ENCODE measurements at regions not wholly inside any gene's neighbourhood (a gene's known extent, or its start where the extent isn't known, plus 50 kb on each side); places are given as distances from the start of the nearest gene placed in this dataset.
A peak's percentile ranks its signal among the peaks of the same experiment; 100 is the strongest.

DNA sequence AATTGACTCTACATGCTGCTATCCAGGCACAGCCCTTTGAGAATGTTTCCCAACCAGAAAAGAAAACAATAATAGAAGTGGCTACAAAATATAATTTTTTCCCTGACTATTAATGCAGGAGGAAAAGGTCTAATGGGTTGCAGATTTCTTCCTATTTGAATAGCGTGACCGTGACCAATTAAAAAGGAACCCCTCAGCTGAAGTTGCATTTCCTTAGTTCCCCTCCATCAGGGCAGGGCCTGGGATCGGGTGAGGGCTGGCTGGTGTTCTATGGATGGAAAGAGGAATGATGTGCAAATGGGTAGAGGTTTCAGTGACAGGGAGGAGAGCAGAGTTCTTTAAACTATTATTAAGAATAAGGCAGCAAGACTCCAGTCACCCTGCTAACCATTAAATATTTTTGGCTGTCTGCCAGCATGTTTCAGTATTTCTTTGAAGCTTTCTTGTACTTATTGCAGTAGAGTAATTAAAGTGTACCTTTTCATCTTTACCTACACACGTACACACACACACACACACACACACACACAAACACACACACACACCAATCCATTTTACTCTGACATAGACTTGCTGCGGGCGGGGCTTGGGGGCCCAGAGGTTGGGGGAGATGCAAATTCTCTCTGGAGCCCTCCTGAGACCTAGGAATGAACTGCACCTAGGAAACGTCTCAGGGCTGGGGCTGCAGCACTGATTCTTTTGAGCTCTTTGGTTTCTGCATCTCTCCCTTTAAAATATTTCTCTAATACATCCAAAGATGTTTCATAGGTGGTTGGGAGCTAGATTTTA, 154.8 kb upstream of the SLC35B3 start:
- H3K9ac ChIP-seq (ENCODE audit: low read length): no peak overlapping the region
- no peaks in the 10 kb centered on the region for H3K36me3 ChIP-seq (ENCODE audit: control insufficient read depth, insufficient read depth, low read length, severe bottlenecking)
- peaks cover 10% of the 10 kb centered on the region for H3K9me3 ChIP-seq (ENCODE audit: control insufficient read depth, low read length)
- H3K4me1 ChIP-seq (ENCODE audit: control insufficient read depth, insufficient read depth, low read length): no peaks in the 10 kb centered on the region
- H3K4me3 ChIP-seq (ENCODE audit: low read length): no peak overlapping the region
- DNase-seq (ENCODE audit: low read depth): peak; percentile 17
- H3K27me3 ChIP-seq (replicated peaks; ENCODE audit: control insufficient read depth, insufficient read depth, low read length): no peaks in the 10 kb centered on the region

DNA sequence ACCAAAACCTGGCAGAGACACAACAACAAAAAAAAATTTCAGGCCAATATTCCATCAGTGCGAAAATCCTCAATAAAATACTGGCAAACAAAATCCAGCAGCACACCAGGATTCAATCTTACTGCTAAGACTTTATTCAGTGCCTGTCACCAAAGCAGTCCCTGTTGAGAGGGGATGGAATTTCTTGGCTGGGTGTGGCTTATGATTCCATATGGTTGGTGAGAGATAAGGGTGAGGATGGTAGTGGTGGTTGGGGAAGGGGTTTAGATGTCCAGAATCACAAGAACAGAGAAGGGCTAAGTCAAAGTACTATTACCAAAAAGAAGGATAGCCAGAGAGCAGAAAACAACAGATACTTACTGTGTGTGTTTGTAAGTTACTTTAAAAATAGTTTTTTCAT, 152.8 kb upstream of the SLC35B3 start:
- Histone ChIP-seq H3K36me3 (ENCODE audit: control insufficient read depth, insufficient read depth, low read length, severe bottlenecking) (no peaks in the 10 kb centered on the region), H3K9ac (ENCODE audit: low read length) (no peak overlapping the region), H3K4me1 (ENCODE audit: control insufficient read depth, insufficient read depth, low read length) (no peaks in the 10 kb centered on the region), H3K4me3 (ENCODE audit: low read length) (no peak overlapping the region), H3K27me3 (replicated peaks; ENCODE audit: control insufficient read depth, insufficient read depth, low read length) (no peaks in the 10 kb centered on the region), H3K9me3 (ENCODE audit: control insufficient read depth, low read length) (peaks cover 5% of the 10 kb centered on the region)
- DNase-seq (ENCODE audit: low read depth): no peak

GRCh38 chr6:8583291-8583690, 147.9 kb upstream of the SLC35B3 start:
- no peaks in the 10 kb centered on the region for H3K4me1 ChIP-seq (ENCODE audit: control insufficient read depth, insufficient read depth, low read length)
- H3K9ac ChIP-seq (ENCODE audit: low read length): no peak overlapping the region
- DNase-seq (ENCODE audit: low read depth): no peak
- H3K4me3 ChIP-seq (ENCODE audit: low read length): no peak overlapping the region
- H3K9me3 ChIP-seq (ENCODE audit: control insufficient read depth, low read length): no peaks in the 10 kb centered on the region
- no peaks in the 10 kb centered on the region for H3K27me3 ChIP-seq (replicated peaks; ENCODE audit: control insufficient read depth, insufficient read depth, low read length)
- no peaks in the 10 kb centered on the region for H3K36me3 ChIP-seq (ENCODE audit: control insufficient read depth, insufficient read depth, low read length, severe bottlenecking)

- Histone ChIP-seq H3K36me3 (ENCODE audit: control insufficient read depth, insufficient read depth, low read length, severe bottlenecking) (no peaks in the 10 kb centered on the region), H3K27me3 (replicated peaks; ENCODE audit: control insufficient read depth, insufficient read depth, low read length) (no peaks in the 10 kb centered on the region), H3K9ac (ENCODE audit: low read length) (no peak overlapping the region), H3K4me3 (ENCODE audit: low read length) (no peak overlapping the region), H3K4me1 (ENCODE audit: control insufficient read depth, insufficient read depth, low read length) (no peaks in the 10 kb centered on the region), H3K9me3 (ENCODE audit: control insufficient read depth, low read length) (no peaks in the 10 kb centered on the region)
- DNase-seq (ENCODE audit: low read depth): peak; percentile 11
These were observed 144.0 kb upstream of the SLC35B3 start for GRCh38 chr6:8579372-8579771.

- Histone ChIP-seq H3K27me3 (replicated peaks; ENCODE audit: control insufficient read depth, insufficient read depth, low read length) (no peaks in the 10 kb centered on the region), H3K9me3 (ENCODE audit: control insufficient read depth, low read length) (no peaks in the 10 kb centered on the region), H3K9ac (ENCODE audit: low read length) (no peak overlapping the region), H3K4me3 (ENCODE audit: low read length) (no peak overlapping the region), H3K4me1 (ENCODE audit: control insufficient read depth, insufficient read depth, low read length) (no peaks in the 10 kb centered on the region), H3K36me3 (ENCODE audit: control insufficient read depth, insufficient read depth, low read length, severe bottlenecking) (no peaks in the 10 kb centered on the region)
- DNase-seq (ENCODE audit: low read depth): peak; percentile 63
These were observed 142.7 kb upstream of the SLC35B3 start for GRCh38 chr6:8578006-8578405.

- H3K9me3 ChIP-seq (ENCODE audit: control insufficient read depth, low read length): no peaks in the 10 kb centered on the region
- DNase-seq (ENCODE audit: low read depth): no peak
- no peak overlapping the region for H3K4me3 ChIP-seq (ENCODE audit: low read length)
- H3K36me3 ChIP-seq (ENCODE audit: control insufficient read depth, insufficient read depth, low read length, severe bottlenecking): no peaks in the 10 kb centered on the region
- no peak overlapping the region for H3K9ac ChIP-seq (ENCODE audit: low read length)
- no peaks in the 10 kb centered on the region for H3K27me3 ChIP-seq (replicated peaks; ENCODE audit: control insufficient read depth, insufficient read depth, low read length)
- H3K4me1 ChIP-seq (ENCODE audit: control insufficient read depth, insufficient read depth, low read length): no peaks in the 10 kb centered on the region
These were observed 139.6 kb upstream of the SLC35B3 start for GRCh38 chr6:8574749-8575468.

GRCh38 chr6:8574311-8574710, 139.0 kb upstream of the SLC35B3 start:
- H3K4me1 ChIP-seq (ENCODE audit: control insufficient read depth, insufficient read depth, low read length): no peaks in the 10 kb centered on the region
- H3K9me3 ChIP-seq (ENCODE audit: control insufficient read depth, low read length): no peaks in the 10 kb centered on the region
- no peak overlapping the region for H3K9ac ChIP-seq (ENCODE audit: low read length)
- H3K27me3 ChIP-seq (replicated peaks; ENCODE audit: control insufficient read depth, insufficient read depth, low read length): no peaks in the 10 kb centered on the region
- H3K4me3 ChIP-seq (ENCODE audit: low read length): no peak overlapping the region
- DNase-seq (ENCODE audit: low read depth): no peak
- no peaks in the 10 kb centered on the region for H3K36me3 ChIP-seq (ENCODE audit: control insufficient read depth, insufficient read depth, low read length, severe bottlenecking)

DNA sequence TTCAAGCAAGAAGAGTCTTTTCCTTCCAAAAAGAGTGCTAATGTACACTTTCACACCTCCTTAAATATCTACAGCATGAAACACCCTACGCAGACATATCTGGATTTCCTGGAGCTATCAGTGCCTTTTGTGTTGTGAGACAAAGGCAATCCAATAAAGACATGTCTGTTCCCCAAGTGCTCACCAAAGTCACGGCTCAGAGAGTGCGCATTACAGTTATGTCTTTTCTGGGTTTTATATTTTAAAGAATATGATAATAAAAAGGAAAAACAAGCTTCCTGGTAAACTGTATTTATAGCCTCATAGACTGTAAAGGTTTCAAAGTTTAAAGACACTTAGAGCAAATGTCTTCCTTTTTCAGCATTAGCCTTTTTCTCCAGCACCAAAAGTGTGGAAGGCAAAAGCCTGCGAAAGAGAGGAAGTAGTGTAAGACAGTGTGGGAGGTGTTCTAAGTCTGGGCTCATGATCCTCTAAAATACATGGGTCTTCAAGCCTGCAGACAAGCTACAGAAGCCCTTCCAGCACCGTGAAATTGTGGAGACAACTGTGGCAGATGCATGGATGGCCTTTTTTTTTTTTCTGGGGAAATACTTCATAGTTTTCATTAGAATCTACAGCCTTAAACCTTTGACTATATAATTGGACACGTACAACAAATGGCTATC, 135.0 kb upstream of the SLC35B3 start:
- Histone ChIP-seq H3K9me3 (ENCODE audit: control insufficient read depth, low read length) (no peaks in the 10 kb centered on the region), H3K36me3 (ENCODE audit: control insufficient read depth, insufficient read depth, low read length, severe bottlenecking) (no peaks in the 10 kb centered on the region), H3K4me1 (ENCODE audit: control insufficient read depth, insufficient read depth, low read length) (no peaks in the 10 kb centered on the region), H3K4me3 (ENCODE audit: low read length) (no peak overlapping the region), H3K9ac (ENCODE audit: low read length) (no peak overlapping the region), H3K27me3 (replicated peaks; ENCODE audit: control insufficient read depth, insufficient read depth, low read length) (no peaks in the 10 kb centered on the region)
- no peak for DNase-seq (ENCODE audit: low read depth)

DNA sequence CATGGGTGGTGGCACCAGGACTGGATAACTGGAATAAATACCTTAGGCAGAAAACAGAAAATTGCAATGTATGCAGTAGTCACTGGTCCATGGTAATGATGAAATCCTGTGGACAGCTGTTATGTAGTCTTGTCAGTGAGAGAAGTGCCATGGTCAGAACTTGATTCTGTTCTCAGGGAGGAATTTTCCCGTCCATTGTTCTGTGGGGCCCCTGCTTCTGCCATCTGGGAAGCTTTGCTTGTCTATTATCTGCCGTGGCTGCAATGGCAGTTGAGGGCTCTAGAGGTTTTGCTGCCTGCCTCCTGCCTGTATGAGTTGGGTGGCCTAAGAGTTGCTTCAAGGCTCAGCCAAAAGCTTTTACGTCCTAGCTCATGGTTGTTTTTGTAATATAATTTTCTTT, 126.8 kb upstream of the SLC35B3 start:
- H3K9ac ChIP-seq (ENCODE audit: low read length): no peak overlapping the region
- no peaks in the 10 kb centered on the region for H3K27me3 ChIP-seq (replicated peaks; ENCODE audit: control insufficient read depth, insufficient read depth, low read length)
- H3K9me3 ChIP-seq (ENCODE audit: control insufficient read depth, low read length): no peaks in the 10 kb centered on the region
- H3K4me3 ChIP-seq (ENCODE audit: low read length): no peak overlapping the region
- DNase-seq (ENCODE audit: low read depth): no peak
- peaks cover under 1% of the 10 kb centered on the region for H3K4me1 ChIP-seq (ENCODE audit: control insufficient read depth, insufficient read depth, low read length)
- H3K36me3 ChIP-seq (ENCODE audit: control insufficient read depth, insufficient read depth, low read length, severe bottlenecking): no peaks in the 10 kb centered on the region

DNA sequence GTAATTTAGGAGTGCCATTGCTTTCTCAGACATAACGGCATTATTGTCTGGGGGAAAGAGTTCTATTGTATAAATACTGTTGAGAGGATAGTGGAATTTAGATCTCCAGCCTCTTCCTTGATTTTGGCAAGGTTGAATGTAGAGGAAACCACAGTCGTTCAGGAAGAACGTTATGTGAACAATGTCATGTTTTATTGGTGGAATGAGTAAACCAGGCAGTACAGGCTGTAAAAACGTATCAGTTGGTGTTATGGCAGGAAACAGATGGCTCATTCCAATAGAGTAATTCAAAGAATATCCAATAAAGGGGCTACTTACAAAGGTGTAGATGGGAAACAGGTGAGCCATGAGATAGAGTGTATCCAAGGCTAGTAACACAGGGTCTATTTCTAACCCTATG, 123.6 kb upstream of the SLC35B3 start:
- no peak overlapping the region for H3K9ac ChIP-seq (ENCODE audit: low read length)
- H3K9me3 ChIP-seq (ENCODE audit: control insufficient read depth, low read length): no peaks in the 10 kb centered on the region
- H3K4me1 ChIP-seq (ENCODE audit: control insufficient read depth, insufficient read depth, low read length): peaks cover 12% of the 10 kb centered on the region
- H3K36me3 ChIP-seq (ENCODE audit: control insufficient read depth, insufficient read depth, low read length, severe bottlenecking): no peaks in the 10 kb centered on the region
- no peak for DNase-seq (ENCODE audit: low read depth)
- no peak overlapping the region for H3K4me3 ChIP-seq (ENCODE audit: low read length)
- no peaks in the 10 kb centered on the region for H3K27me3 ChIP-seq (replicated peaks; ENCODE audit: control insufficient read depth, insufficient read depth, low read length)

GRCh38 chr6:8557014-8557748, 121.8 kb upstream of the SLC35B3 start:
- DNase-seq (ENCODE audit: low read depth): no peak
- Histone ChIP-seq H3K36me3 (ENCODE audit: control insufficient read depth, insufficient read depth, low read length, severe bottlenecking) (no peaks in the 10 kb centered on the region), H3K27me3 (replicated peaks; ENCODE audit: control insufficient read depth, insufficient read depth, low read length) (no peaks in the 10 kb centered on the region), H3K4me1 (ENCODE audit: control insufficient read depth, insufficient read depth, low read length) (peaks cover 12% of the 10 kb centered on the region), H3K9ac (ENCODE audit: low read length) (no peak overlapping the region), H3K4me3 (ENCODE audit: low read length) (no peak overlapping the region), H3K9me3 (ENCODE audit: control insufficient read depth, low read length) (no peaks in the 10 kb centered on the region)
